ENCODE measurements at regions not wholly inside any gene's neighbourhood (a gene's known extent, or its start where the extent isn't known, plus 50 kb on each side); places are given as distances from the start of the nearest gene placed in this dataset.
"Not testable (repeated sequence)": the region's sequence is repeated elsewhere in the genome, so short reads cannot be mapped to it uniquely, and the experiment has no call there.

DNA sequence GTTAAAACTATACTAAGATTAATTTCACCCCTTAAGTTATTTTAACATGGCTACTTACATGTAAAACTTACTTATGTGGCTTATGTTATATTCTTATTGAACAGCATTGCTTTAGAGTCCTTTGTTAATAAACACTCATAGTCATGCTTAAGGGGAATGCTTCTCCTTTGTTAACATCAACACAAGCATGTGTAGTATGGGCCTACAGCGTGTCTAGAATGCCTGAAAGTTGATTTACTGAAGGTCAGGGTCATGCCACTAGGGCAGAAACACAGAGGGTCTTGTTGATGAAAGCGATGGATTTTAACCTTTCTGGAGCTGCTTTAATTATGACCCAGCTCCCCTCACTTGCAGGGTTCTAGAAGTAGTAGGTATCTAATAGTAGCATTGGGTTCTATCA lies 159.8 kb upstream of the DLX2 start:
- peaks cover 0 to 7% (median 5%) of the 10 kb centered on the region in 3 donors for H3K27me3 Mint-ChIP-seq (ENCODE audit: low read depth in 3 of 3)
- no peaks in the 10 kb centered on the region for H3K4me1 Mint-ChIP-seq
- H3K9me3 Mint-ChIP-seq = peaks cover 0 to 2% (median 0%) of the 10 kb centered on the region in 6 donors
- H3K4me3 Mint-ChIP-seq = no peak overlapping the region
- no peak overlapping the region for H3K27ac Mint-ChIP-seq
- no peak for DNase-seq
- H3K36me3 Mint-ChIP-seq = peaks cover 0 to 3% (median 0%) of the 10 kb centered on the region in 3 donors

DNA sequence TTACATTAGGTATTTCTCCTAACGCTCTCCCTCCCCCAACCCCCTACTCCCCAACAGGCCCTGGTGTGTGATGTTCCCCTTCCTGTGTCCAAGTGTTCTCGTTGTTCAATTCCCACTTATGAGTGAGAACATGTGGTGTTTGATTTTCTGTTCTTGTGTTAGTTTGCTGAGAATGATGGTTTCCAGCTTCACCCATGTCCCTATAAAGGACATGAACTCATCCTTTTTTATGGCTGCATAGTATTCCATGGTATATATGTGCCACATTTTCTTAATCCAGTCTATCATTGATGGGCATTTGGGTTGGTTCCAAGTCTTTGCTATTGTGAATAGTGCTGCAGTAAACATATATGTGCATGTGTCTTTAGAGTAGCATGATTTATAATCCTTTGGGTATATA lies 162.1 kb upstream of the DLX2 start:
- not testable (repeated sequence) for DNase-seq; H3K9me3 Mint-ChIP-seq; H3K27me3 Mint-ChIP-seq (ENCODE audit: low read depth in 3 of 3); H3K27ac Mint-ChIP-seq; H3K4me1 Mint-ChIP-seq; H3K36me3 Mint-ChIP-seq; H3K4me3 Mint-ChIP-seq

DNA sequence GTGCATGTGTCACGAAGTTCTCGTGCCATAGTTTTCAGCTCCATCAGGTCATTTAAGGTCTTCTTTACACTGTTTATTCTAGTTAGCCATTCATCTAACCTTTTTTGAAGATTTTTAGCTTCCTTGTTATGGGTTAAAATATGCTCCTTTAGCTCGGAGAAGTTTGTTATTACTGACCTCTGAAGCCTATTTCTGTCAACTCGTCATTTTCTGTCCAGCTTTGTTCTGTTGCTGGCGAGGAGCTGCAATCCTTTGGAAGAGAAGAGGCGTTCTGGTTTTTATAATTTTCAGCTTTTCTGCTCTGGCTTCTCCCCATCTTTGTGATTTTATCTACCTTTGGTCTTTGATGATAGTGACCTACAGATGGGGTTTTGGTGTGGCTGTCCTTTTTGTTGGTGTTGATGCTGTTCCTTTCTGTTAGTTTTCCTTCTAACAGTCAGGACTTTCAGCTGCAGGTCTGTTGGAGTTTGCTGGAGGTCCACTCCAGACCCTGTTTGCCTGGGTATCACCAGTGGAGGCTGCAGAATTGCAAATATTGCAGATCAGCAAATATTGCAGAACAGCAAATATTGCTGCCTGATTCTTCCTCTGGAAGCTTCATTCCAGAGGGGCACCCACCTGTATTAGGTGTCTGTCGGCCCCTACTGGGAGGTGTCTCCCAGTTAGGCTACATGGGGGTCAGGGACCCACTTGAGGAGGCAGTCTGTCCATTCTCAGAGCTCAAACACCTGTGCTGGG lies 157.7 kb upstream of the ITGA6 start:
- not testable (repeated sequence) for H3K9me3 Mint-ChIP-seq; H3K27me3 Mint-ChIP-seq (ENCODE audit: low read depth in 3 of 3); H3K4me3 Mint-ChIP-seq; H3K4me1 Mint-ChIP-seq; DNase-seq; H3K27ac Mint-ChIP-seq; H3K36me3 Mint-ChIP-seq

DNA sequence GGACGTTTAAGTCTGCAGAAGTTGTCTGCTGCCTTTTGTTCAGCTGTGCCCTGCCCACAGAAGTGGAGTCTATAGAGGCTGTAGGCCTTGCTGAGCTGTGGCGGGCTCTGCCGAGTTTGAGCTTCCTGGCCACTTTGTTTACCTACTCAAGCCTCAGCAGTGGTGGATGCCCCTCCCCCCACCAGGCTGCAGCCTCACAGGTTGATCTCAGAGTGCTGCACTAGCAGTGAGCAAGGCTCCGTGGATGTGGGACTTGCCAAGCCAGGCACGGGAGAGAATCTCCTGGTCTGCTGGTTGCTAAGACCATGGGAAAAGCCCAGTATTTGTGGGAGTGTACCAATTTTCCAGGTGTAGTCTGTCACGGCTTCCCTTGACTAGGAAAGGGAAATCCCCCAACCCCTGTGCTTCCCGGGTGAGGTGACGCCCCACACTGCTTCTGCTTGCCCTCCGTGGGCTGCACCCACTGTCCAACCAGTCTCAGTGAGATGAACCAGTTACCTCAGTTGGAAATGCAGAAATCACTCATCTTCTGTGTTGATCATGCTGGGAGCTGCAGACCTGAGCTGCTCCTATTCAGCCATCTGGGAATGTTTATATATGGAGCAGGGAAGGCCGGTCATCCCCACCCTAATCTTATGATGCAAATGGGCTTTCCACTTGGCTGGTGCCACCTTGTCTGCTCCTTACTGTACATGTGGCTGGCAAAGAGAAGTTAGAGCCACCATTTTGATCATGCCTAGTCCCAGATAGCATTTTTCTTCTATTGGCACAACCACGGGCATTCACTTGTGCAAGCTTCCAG lies 156.9 kb upstream of the ITGA6 start:
- DNase-seq = no peak
- no peak overlapping the region for H3K27ac Mint-ChIP-seq
- peaks cover 0 to 4% of the 10 kb centered on the region in 2 donors for H3K4me1 Mint-ChIP-seq
- no peaks in the 10 kb centered on the region for H3K36me3 Mint-ChIP-seq
- peaks cover 0 to 1% (median 0%) of the 10 kb centered on the region in 6 donors for H3K9me3 Mint-ChIP-seq
- no peak overlapping the region for H3K4me3 Mint-ChIP-seq
- peaks cover 0 to 7% (median 4%) of the 10 kb centered on the region in 3 donors for H3K27me3 Mint-ChIP-seq (ENCODE audit: low read depth in 3 of 3)

DNA sequence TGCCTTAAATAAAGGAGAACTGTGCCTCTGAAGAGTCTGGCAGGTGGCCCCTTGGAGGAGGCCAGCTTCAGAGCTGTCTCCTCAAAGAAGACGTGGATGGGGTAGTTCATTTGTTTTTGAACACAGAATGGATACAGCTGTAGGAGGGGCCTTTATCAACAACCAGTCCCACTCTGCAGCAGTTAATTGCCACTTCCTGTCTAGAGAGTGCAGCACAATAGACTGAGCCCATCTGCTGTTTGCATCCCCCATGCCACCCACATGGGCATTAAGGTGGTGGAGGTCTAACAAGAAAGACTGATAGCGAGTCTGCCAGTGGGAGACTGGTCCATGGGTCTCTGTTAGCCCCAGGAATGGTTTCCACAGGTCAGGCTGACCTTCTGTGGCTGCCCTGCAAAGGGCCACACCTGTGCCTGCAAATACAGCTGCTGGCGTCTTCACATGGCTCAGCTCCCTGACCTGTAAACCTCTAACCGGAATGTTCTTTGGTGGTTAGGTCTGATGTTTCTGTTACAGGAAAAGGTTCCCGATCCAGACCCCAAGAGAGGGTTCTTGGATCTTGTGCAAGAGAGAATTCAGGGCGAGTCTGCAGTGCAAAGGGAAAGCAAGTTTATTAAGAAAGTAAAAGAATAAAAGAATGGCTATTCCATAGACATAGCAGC lies 153.3 kb upstream of the ITGA6 start:
- peaks cover 0 to 4% of the 10 kb centered on the region in 2 donors for H3K4me1 Mint-ChIP-seq
- H3K27ac Mint-ChIP-seq = no peak overlapping the region
- H3K4me3 Mint-ChIP-seq = no peak overlapping the region
- no peak for DNase-seq
- H3K27me3 Mint-ChIP-seq (ENCODE audit: low read depth in 3 of 3) = peaks cover 0 to 3% (median 2%) of the 10 kb centered on the region in 3 donors
- peaks cover 0 to 11% (median 1%) of the 10 kb centered on the region in 6 donors for H3K9me3 Mint-ChIP-seq
- H3K36me3 Mint-ChIP-seq = peaks cover 0 to 4% (median 0%) of the 10 kb centered on the region in 3 donors

DNA sequence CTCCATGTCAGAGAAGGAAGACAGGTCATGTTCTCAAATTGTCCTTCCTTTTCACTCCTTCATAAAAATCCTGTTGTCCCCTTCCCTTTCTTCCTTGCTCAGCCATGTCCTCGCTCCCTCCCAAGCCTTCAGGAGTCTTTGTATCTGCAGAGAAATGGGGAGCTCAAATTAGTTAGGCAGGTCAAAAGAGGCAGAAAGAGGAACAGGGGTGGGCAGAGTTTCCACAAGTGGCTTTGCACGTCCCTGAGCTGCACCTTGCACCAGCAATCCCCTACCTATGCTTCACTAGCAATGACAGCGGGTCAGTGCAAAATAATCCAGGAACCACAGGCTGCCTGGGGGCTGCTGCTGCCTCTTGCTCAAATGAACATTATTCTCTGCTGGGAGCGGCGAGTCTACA lies 152.1 kb upstream of the ITGA6 start:
- H3K9me3 Mint-ChIP-seq = peaks cover 0 to 11% (median 1%) of the 10 kb centered on the region in 6 donors
- no peak for DNase-seq
- H3K36me3 Mint-ChIP-seq = peaks cover 0 to 4% (median 0%) of the 10 kb centered on the region in 3 donors
- no peak overlapping the region for H3K4me3 Mint-ChIP-seq
- no peak overlapping the region for H3K27ac Mint-ChIP-seq
- H3K27me3 Mint-ChIP-seq (ENCODE audit: low read depth in 3 of 3) = peaks cover 0 to 2% (median 0%) of the 10 kb centered on the region in 3 donors
- peaks cover 0 to 4% of the 10 kb centered on the region in 2 donors for H3K4me1 Mint-ChIP-seq

DNA sequence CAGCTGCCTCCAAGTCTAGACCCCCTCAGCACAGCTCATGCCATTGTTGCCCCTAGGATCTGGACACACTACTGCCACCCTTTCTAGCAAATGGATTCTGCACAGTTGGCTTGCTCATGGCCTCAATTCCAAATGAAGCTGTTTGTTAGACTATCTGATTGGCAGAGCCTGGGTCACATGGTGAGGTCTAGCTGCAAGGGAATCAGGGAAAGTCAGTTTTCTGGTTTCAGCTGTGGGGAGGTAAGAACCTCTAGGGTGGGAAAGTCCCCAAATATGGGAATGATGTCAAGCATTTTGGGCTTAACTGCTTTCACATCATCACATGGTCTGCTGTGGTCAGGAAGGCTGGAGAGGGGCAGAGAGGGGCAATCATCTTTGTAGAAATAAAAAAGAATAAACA lies 150.4 kb upstream of the ITGA6 start:
- Mint-ChIP-seq H3K27me3 (ENCODE audit: low read depth in 3 of 3) (peaks cover 0 to 2% (median 0%) of the 10 kb centered on the region in 3 donors), H3K36me3 (peaks cover 0 to 4% (median 0%) of the 10 kb centered on the region in 3 donors), H3K27ac (no peak overlapping the region), H3K4me1 (peaks cover 0 to 4% of the 10 kb centered on the region in 2 donors), H3K4me3 (no peak overlapping the region), H3K9me3 (peaks cover 0 to 11% (median 1%) of the 10 kb centered on the region in 6 donors)
- no peak for DNase-seq

DNA sequence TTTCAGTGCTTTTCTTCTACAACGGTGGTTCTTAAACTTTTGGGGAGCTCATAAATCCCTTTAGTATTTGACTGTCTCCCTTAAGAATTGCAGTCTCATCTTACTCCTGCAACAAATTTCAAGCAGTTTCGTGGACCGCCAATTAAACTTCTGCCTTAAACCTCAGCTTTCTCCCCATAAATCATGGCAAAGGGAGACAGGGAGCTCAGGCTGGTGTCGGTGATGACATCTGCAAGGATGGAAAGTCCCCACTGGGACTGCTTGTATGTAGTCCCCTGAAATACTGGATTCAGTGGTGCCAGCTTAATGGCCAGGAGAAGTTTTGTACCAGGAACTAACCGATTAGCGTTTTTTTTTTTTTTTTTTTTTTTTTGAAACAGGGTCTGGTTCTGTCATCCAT lies 148.7 kb upstream of the ITGA6 start:
- peaks cover 0 to 11% (median 1%) of the 10 kb centered on the region in 6 donors for H3K9me3 Mint-ChIP-seq
- no peak overlapping the region for H3K27ac Mint-ChIP-seq
- H3K36me3 Mint-ChIP-seq = peaks cover 0 to 4% (median 0%) of the 10 kb centered on the region in 3 donors
- DNase-seq = no peak
- H3K27me3 Mint-ChIP-seq (ENCODE audit: low read depth in 3 of 3) = peaks cover 0 to 5% (median 3%) of the 10 kb centered on the region in 3 donors
- peaks cover 0 to 4% of the 10 kb centered on the region in 2 donors for H3K4me1 Mint-ChIP-seq
- H3K4me3 Mint-ChIP-seq = no peak overlapping the region

DNA sequence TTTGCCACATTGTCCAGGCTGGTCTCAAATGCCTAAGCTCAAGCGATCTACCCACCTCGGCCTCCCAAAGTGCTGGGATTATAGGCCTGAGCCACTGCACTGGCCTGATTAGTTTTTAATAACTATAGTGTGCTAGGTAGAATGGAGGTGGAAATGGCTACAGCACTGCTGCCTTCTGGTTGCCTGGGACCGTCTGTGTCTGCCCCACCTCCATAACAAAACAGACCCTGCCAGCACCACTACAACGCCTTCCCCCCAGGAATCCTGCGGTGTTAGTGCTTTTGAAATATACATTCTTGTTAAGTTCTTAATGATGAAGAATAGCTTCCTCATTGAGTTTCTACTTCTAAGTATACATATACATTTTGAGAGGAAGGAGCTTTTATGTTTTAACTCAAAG lies 148.2 kb upstream of the ITGA6 start:
- Mint-ChIP-seq H3K4me1 (peaks cover 0 to under 1% of the 10 kb centered on the region in 2 donors), H3K4me3 (no peak overlapping the region), H3K27me3 (ENCODE audit: low read depth in 3 of 3) (peaks cover 0 to 5% (median 3%) of the 10 kb centered on the region in 3 donors), H3K27ac (no peak overlapping the region), H3K36me3 (peaks cover 0 to 4% (median 0%) of the 10 kb centered on the region in 3 donors), H3K9me3 (peaks cover 0 to 11% (median 1%) of the 10 kb centered on the region in 6 donors)
- DNase-seq = no peak

DNA sequence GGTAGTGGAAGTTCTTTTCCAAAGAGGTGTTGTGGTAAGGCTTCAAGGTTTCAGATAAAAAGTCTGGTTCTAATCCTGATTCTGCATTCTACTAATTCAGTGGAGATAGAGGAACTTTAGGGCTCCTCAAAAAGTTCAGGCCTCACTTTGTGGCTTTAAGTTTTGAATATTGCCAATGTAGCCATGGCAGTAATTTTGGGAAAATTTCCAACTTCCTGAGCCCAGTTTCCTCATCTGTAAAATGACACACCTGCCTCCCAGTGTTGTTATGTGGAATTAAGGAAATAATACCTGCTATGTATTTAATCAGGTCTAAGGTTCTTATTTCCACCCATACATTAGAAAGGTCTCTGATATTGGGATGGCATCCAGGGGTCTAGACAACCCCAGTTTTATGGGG lies 147.6 kb upstream of the ITGA6 start:
- peaks cover 0 to 4% (median 0%) of the 10 kb centered on the region in 3 donors for H3K36me3 Mint-ChIP-seq
- no peak overlapping the region for H3K4me3 Mint-ChIP-seq
- DNase-seq = no peak
- peaks cover 0 to 11% (median 1%) of the 10 kb centered on the region in 6 donors for H3K9me3 Mint-ChIP-seq
- H3K27me3 Mint-ChIP-seq (ENCODE audit: low read depth in 3 of 3) = peaks cover 0 to 5% (median 3%) of the 10 kb centered on the region in 3 donors
- no peaks in the 10 kb centered on the region for H3K4me1 Mint-ChIP-seq
- H3K27ac Mint-ChIP-seq = no peak overlapping the region

DNA sequence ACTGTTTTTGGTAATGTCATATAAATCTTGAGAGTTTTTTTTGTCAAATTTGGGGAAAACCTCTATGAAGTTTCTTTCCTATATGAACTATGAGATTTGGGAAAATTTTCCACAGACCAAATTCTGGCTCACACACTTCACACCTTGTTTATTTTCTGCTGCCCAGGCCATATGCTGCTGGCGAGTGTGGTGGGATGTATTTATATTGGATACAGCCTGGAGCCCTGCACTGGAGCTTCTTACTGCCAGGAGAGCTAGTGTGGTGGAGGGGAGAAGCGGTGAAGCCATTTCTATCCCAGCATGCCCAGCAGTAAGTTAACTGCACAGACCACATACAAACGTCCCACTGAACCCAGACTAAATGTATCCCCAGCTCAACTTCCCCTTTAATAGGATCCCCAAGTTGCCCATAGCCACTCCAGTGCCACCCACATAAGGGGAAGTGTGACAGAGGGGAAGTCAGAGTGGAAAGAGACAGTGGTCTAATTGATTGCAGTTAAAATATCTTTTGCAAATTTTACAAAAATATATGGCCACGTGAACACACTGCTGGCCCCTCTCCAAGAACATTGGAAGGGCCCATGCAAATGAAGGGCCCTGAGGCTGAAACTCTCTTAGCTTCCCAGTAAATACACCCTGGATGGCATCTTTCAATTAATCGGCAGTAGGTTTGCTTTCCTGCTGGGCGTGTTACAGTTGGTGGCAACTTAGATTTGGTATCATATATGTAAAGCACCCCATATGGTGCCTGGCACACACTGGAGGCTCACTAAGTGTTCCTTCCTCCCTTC lies 146.6 kb upstream of the ITGA6 start:
- H3K9me3 Mint-ChIP-seq = peaks cover 0 to 11% (median 1%) of the 10 kb centered on the region in 6 donors
- H3K4me3 Mint-ChIP-seq = no peak overlapping the region
- H3K4me1 Mint-ChIP-seq = no peaks in the 10 kb centered on the region
- no peak for DNase-seq
- no peak overlapping the region for H3K27ac Mint-ChIP-seq
- H3K27me3 Mint-ChIP-seq (ENCODE audit: low read depth in 3 of 3) = peaks cover 0 to 5% (median 3%) of the 10 kb centered on the region in 3 donors
- peaks cover 0 to 4% (median 0%) of the 10 kb centered on the region in 3 donors for H3K36me3 Mint-ChIP-seq

DNA sequence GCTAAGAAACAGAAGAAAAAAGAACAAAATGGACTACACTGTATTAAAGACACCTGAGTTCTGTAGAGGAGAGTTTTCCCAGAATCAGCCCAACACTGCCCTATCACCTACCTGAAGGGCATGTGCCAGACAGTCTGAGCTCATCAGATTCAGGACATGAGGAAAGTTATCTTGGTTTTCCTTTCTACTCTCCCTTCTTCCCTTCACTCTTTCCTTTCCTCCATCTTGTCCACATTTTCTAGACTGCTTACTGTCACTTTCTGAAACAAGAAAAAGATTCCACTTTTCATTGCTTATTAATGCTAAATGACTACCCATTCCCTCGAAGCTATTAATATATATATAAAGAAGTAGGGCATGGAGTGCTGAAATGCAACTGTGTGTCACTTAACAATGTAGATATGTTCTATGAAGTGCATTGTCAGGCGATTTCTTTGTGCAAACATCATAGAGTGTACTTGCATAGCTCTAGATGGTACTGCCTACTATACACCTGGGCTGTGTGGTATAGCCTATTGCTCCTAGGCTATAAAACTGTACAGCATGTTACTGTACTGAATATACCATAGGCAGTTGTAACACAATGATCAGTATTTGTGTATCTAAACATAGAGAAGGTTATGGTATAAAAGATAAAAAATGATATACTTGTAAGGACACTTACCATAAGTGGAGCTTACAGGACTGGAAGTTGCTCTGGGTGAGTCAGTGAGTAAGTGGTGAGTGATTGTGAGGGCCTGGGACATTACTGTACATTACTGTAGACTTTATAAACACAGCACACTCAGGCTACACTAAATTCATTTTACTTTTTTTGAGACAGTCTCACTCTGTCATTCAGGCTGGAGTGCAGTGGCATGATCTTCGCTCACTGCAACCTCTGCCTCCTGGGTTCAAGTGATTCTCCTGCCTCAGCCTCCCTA lies 145.5 kb upstream of the ITGA6 start:
- Mint-ChIP-seq H3K36me3 (no peaks in the 10 kb centered on the region), H3K9me3 (peaks cover 0 to 4% (median 0%) of the 10 kb centered on the region in 6 donors), H3K4me3 (no peak overlapping the region), H3K4me1 (no peaks in the 10 kb centered on the region), H3K27ac (no peak overlapping the region), H3K27me3 (ENCODE audit: low read depth in 3 of 3) (peaks cover 0 to 5% (median 3%) of the 10 kb centered on the region in 3 donors)
- no peak for DNase-seq
